CD1c-positive myeloid dendritic cell (primary cell): ENCODE measurements at regions not wholly inside any gene's neighbourhood (a gene's known extent, or its start where the extent isn't known, plus 50 kb on each side); places are given as distances from the start of the nearest gene placed in this dataset.
"Not testable (repeated sequence)": the region's sequence is repeated elsewhere in the genome, so short reads cannot be mapped to it uniquely, and the experiment has no call there.

Experiments used
- DNase-seq: peaks from one replicate; pipeline ENCODE4 v3.0.0-alpha.2; 2016; ENCODE audit errors: extremely low spot score

GRCh38 chr5:158450751-158451171 is 591.8 kb upstream of the CLINT1 start:
- no peak for DNase-seq

- DNase-seq, result not testable (repeated sequence)
Observed at GRCh38 chr5:158446761-158447160, 587.8 kb upstream of the CLINT1 start.

GRCh38 chr5:158439204-158439603 is 580.3 kb upstream of the CLINT1 start:
- not testable (repeated sequence) for DNase-seq

- DNase-seq, result no peak
Observed at GRCh38 chr5:158436271-158437065, 577.5 kb upstream of the CLINT1 start.

GRCh38 chr5:158435161-158435616 is 576.2 kb upstream of the CLINT1 start:
- no peak for DNase-seq

GRCh38 chr5:158434749-158435148 is 575.8 kb upstream of the CLINT1 start:
- DNase-seq, result no peak

GRCh38 chr5:158433634-158434033 is 574.7 kb upstream of the CLINT1 start:
- DNase-seq, result no peak

- no peak for DNase-seq
Observed at GRCh38 chr5:158431369-158432029, 572.6 kb upstream of the CLINT1 start.

GRCh38 chr5:158430798-158431167 is 571.8 kb upstream of the CLINT1 start:
- no peak for DNase-seq

- DNase-seq, result no peak
Observed at GRCh38 chr5:158430166-158430797, 571.3 kb upstream of the CLINT1 start.

GRCh38 chr5:158429564-158429963 is 570.6 kb upstream of the CLINT1 start:
- DNase-seq, result no peak

GRCh38 chr5:158423623-158424200 is 564.8 kb upstream of the CLINT1 start:
- DNase-seq, result no peak

GRCh38 chr5:158422653-158423515 is 563.9 kb upstream of the CLINT1 start:
- DNase-seq, result no peak

GRCh38 chr5:158421319-158421718 is 562.4 kb upstream of the CLINT1 start:
- DNase-seq, result no peak

- peak; percentile 69 for DNase-seq
Observed at GRCh38 chr5:158419186-158419585, 560.2 kb upstream of the CLINT1 start.

- no peak for DNase-seq
Observed at GRCh38 chr5:158414780-158415179, 555.8 kb upstream of the CLINT1 start.

- no peak for DNase-seq
Observed at GRCh38 chr5:158414333-158414762, 555.4 kb upstream of the CLINT1 start.

- DNase-seq, result peak; percentile 85
Observed at GRCh38 chr5:158413122-158413680, 554.3 kb upstream of the CLINT1 start.

- DNase-seq, result no peak
Observed at GRCh38 chr5:158410976-158411375, 552.0 kb upstream of the CLINT1 start.

GRCh38 chr5:158409507-158409906 is 550.6 kb upstream of the CLINT1 start:
- no peak for DNase-seq

GRCh38 chr5:158407824-158408195 is 548.9 kb upstream of the CLINT1 start:
- DNase-seq, result no peak
